Endothelial cell of umbilical vein (primary cell): ENCODE measurements at regions not wholly inside any gene's neighbourhood (a gene's known extent, or its start where the extent isn't known, plus 50 kb on each side); places are given as distances from the start of the nearest gene placed in this dataset.

Experiments
- BruUV-seq: library from RNA; stranded (reverse); fragments of 400-500 nt; replicated peaks from 2 replicates; lab custom pipeline; 2021; lab: Mats Ljungman, UMichigan
- CTCF ChIA-PET: fragments of 300-600, 350-600 bp; sonication (Branson Sonifier 250); formaldehyde crosslinking; loops from one replicate; lab custom pipeline; 2021; ENCODE audit warnings: antibody characterized with exemption, inconsistent platforms; lab: Charles Lee
- POLR2A ChIA-PET: fragments of 300-600, 350-600 bp; sonication (Branson Sonifier 250); formaldehyde crosslinking; loops from one replicate; lab custom pipeline; 2021; ENCODE audit warnings: antibody characterized with exemption, inconsistent platforms; lab: Charles Lee
- DNase-seq: peaks from one replicate; pipeline ENCODE4 v3.0.0-alpha.2; 2011; ENCODE audit warnings: low read depth, low spot score
- FAIRE-seq: peaks from 2 replicates; lab custom pipeline; 2011; peaks lifted over from hg19 to GRCh38; lab: Jason Lieb, UNC
- H2AFZ ChIP-seq: 2 replicates; pipeline ENCODE4 v1.6.0; 2012; ENCODE audit warnings: low read depth, low read length, control low read depth, inconsistent platforms
- H3K27ac ChIP-seq: 2 replicates; pipeline ENCODE4 v1.5.1; 2011; ENCODE audit warnings: low read depth, mild to moderate bottlenecking, control low read depth, low read length, moderate library complexity; ENCODE audit not compliant: insufficient read depth
- H3K27me3 ChIP-seq, 2 experiments: 2 replicates each; pipeline versions ENCODE4 v1.6.0 to v1.6.1; 2011; ENCODE audit warnings: low read length in 2 of 2, mixed read lengths in 1 of 2; ENCODE audit not compliant: control insufficient read depth in 2 of 2, insufficient read depth in 2 of 2
- H3K36me3 ChIP-seq, 2 experiments: 2 replicates in 1 of 2; 3 replicates in 1 of 2; pipeline ENCODE4 v1.5.1; 2011; ENCODE audit warnings: low read length in 2 of 2, mild to moderate bottlenecking in 1 of 2, moderate library complexity in 1 of 2; ENCODE audit not compliant: control insufficient read depth in 2 of 2, insufficient read depth in 2 of 2; ENCODE audit errors: extremely low read depth in 1 of 2
- H3K4me1 ChIP-seq: 3 replicates; pipeline ENCODE4 v1.5.1; 2011; ENCODE audit warnings: mild to moderate bottlenecking, low read length; ENCODE audit not compliant: control insufficient read depth, insufficient read depth; ENCODE audit errors: extremely low read depth
- H3K4me2 ChIP-seq: 2 replicates; pipeline ENCODE4 v1.6.1; 2011; ENCODE audit warnings: low read length, control low read depth, mixed read lengths; ENCODE audit not compliant: insufficient read depth
- H3K4me3 ChIP-seq, 3 experiments: fragments of 200-600 bp in 1 of 3; sonication (generic), shearing (Covaris generic) in 1 of 3; replicated peaks in 1 of 3; 2 replicates each; pipeline ENCODE4 v1.5.1; 2011 to 2016; ENCODE audit warnings: control low read depth in 3 of 3, low read length in 3 of 3, mild to moderate bottlenecking in 2 of 3, inconsistent platforms in 1 of 3, low read depth in 1 of 3, moderate library complexity in 1 of 3; ENCODE audit not compliant: insufficient read depth in 1 of 3
- H3K79me2 ChIP-seq: 2 replicates; pipeline ENCODE4 v1.6.0; 2012; ENCODE audit warnings: low read length, inconsistent platforms; ENCODE audit not compliant: control insufficient read depth, insufficient read depth
- H3K9ac ChIP-seq: replicated peaks from 2 replicates; pipeline ENCODE3; 2011; ENCODE audit warnings: low read length, control low read depth; ENCODE audit not compliant: insufficient read depth; ENCODE audit errors: extremely low read depth
- H3K9me1 ChIP-seq: replicated peaks from 3 replicates; pipeline ENCODE4 v1.6.0; 2011; ENCODE audit warnings: mild to moderate bottlenecking, low read length; ENCODE audit not compliant: control insufficient read depth, insufficient read depth; ENCODE audit errors: extremely low read depth
- H3K9me3 ChIP-seq: replicated peaks from 2 replicates; pipeline ENCODE4 v1.5.1; 2012; ENCODE audit warnings: low read length, inconsistent platforms; ENCODE audit not compliant: control insufficient read depth, insufficient read depth
- H4K20me1 ChIP-seq: replicated peaks from 2 replicates; pipeline ENCODE3; 2011; ENCODE audit warnings: mild to moderate bottlenecking, low read length; ENCODE audit not compliant: control insufficient read depth, insufficient read depth; ENCODE audit errors: extremely low read depth
- EZH2 ChIP-seq: IDR thresholded peaks from 2 replicates; pipeline ENCODE4 v1.6.1; 2012; ENCODE audit warnings: borderline replicate concordance, low read depth, mild to moderate bottlenecking, moderate library complexity, low read length, inconsistent platforms; ENCODE audit not compliant: severe bottlenecking
- FOS ChIP-seq: IDR thresholded peaks from 2 replicates; pipeline ENCODE4 v1.6.1; 2011; ENCODE audit warnings: mild to moderate bottlenecking, low read length, moderate library complexity, borderline replicate concordance; ENCODE audit not compliant: insufficient read depth
- GATA2 ChIP-seq: IDR thresholded peaks from 2 replicates; pipeline ENCODE4 v1.7.0; 2011; ENCODE audit warnings: low read depth, mild to moderate bottlenecking, moderate library complexity, mixed read lengths, low read length; ENCODE audit not compliant: insufficient read length, insufficient read depth
- JUN ChIP-seq: IDR thresholded peaks from 2 replicates; pipeline ENCODE4 v1.6.1; 2011; ENCODE audit warnings: borderline replicate concordance, low read depth; ENCODE audit not compliant: insufficient read length, insufficient read depth
- MAX ChIP-seq: IDR thresholded peaks from 2 replicates; pipeline ENCODE4 v1.6.1; 2011; ENCODE audit not compliant: insufficient read depth, insufficient read length
- MYC ChIP-seq: IDR thresholded peaks from one replicate; pipeline ENCODE4 v1.6.1; 2011; ENCODE audit warnings: mild to moderate bottlenecking, low read depth, low read length
- POLR2A ChIP-seq: IDR thresholded peaks from 2 replicates; pipeline ENCODE4 v1.6.1; 2012; ENCODE audit warnings: low read depth, mild to moderate bottlenecking, control low read depth, low read length
- POLR2AphosphoS5 ChIP-seq: IDR thresholded peaks from 2 replicates; pipeline ENCODE4 v1.6.1; 2012; ENCODE audit warnings: low read depth, mild to moderate bottlenecking, control low read depth, low read length, moderate library complexity; ENCODE audit not compliant: insufficient read depth
- dilution Hi-C: fragments of 300-500 bp; cut with MboI; formaldehyde crosslinking; loops from one replicate; pipeline ENCODE4 v1.15.0; 2019; ENCODE audit warnings: low sequenced_read_pairs; ENCODE audit not compliant: extremely low pct_ligation_motif_present
- intact Hi-C: fragments of 100-400 bp; cut with micrococcal nuclease; formaldehyde crosslinking; loops from one replicate; pipeline ENCODE4 v1.10.0; 2022
- TF ChIP-seq, protein P1 (sequence below), 2 donors: IDR thresholded peaks; 1 replicate in 1 of 2; 2 replicates in 1 of 2; pipeline ENCODE4 v1.5.1; 2011; ENCODE audit warnings: low read length in 2 of 2, mild to moderate bottlenecking in 2 of 2, moderate library complexity in 2 of 2, control low read depth in 1 of 2, inconsistent platforms in 1 of 2, low read depth in 1 of 2; ENCODE audit not compliant: insufficient read depth in 1 of 2; ENCODE audit errors: extremely low read depth in 1 of 2

GRCh38 chr7:113460067-113460466, 341.7 kb upstream of the SMIM30 start:
- DNase-seq: no peak
- ChIA-PET CTCF (no interaction called here), POLR2A (no interaction called here)
- no peaks in the 10 kb centered on the region for H4K20me1 ChIP-seq
- H3K9me1 ChIP-seq: no peaks in the 10 kb centered on the region
- H3K9me3 ChIP-seq: no peaks in the 10 kb centered on the region
- H2AFZ ChIP-seq: no peak overlapping the region
- H3K4me2 ChIP-seq: no peak overlapping the region
- H3K36me3 ChIP-seq: no peaks in the 10 kb centered on the region
- BruUV-seq: no TSS peak
- H3K9ac ChIP-seq: no peak overlapping the region
- H3K4me1 ChIP-seq: no peaks in the 10 kb centered on the region
- no peak overlapping the region for H3K4me3 ChIP-seq
- FAIRE-seq: no peak
- dilution Hi-C loops: no loop called here
- no peaks in the 10 kb centered on the region for H3K79me2 ChIP-seq
- H3K27me3 ChIP-seq: no peaks in the 10 kb centered on the region
- no peak overlapping the region for H3K27ac ChIP-seq
- TF ChIP-seq POLR2A: no peak
- TF ChIP-seq MYC: no peak
- no peak for TF ChIP-seq GATA2
- no peak for TF ChIP-seq JUN
- TF ChIP-seq EZH2: no peak
- TF ChIP-seq POLR2AphosphoS5: no peak
- TF ChIP-seq, protein P1, sequence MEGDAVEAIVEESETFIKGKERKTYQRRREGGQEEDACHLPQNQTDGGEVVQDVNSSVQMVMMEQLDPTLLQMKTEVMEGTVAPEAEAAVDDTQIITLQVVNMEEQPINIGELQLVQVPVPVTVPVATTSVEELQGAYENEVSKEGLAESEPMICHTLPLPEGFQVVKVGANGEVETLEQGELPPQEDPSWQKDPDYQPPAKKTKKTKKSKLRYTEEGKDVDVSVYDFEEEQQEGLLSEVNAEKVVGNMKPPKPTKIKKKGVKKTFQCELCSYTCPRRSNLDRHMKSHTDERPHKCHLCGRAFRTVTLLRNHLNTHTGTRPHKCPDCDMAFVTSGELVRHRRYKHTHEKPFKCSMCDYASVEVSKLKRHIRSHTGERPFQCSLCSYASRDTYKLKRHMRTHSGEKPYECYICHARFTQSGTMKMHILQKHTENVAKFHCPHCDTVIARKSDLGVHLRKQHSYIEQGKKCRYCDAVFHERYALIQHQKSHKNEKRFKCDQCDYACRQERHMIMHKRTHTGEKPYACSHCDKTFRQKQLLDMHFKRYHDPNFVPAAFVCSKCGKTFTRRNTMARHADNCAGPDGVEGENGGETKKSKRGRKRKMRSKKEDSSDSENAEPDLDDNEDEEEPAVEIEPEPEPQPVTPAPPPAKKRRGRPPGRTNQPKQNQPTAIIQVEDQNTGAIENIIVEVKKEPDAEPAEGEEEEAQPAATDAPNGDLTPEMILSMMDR (IDR thresholded peaks at IDR 0.05; ENCODE audit: extremely low read depth in 1 of 2, insufficient read depth in 1 of 2, low read depth in 1 of 2, low read length in 2 of 2): no peak
- TF ChIP-seq FOS: no peak
- TF ChIP-seq MAX: no peak
- intact Hi-C loops: no loop called here
